ENCODE measurements at regions not wholly inside any gene's neighbourhood (a gene's known extent, or its start where the extent isn't known, plus 50 kb on each side); places are given as distances from the start of the nearest gene placed in this dataset.

DNA sequence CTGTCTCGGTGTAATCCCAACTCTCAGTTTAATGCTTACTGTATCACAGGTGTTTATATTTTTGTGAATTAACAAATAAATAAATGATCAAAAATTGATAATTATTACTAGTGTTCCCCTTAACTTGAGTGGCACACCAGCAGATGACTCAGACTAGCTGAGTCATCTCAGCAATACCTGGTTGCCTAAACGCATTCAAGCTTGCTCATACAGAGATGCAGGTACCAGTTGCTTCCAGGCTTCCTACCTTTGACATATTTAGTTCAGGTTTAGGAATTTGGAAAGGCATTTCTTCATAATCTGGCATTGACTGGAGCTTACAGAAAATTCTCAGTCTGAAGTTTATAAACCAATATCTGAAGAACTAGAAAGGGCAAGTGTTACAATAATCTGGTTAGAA lies 78.9 kb upstream of the LMO4 start:
- H3K9me3 Mint-ChIP-seq, result no peaks in the 10 kb centered on the region
- no peak for DNase-seq
- H3K36me3 Mint-ChIP-seq (ENCODE audit: low read depth), result no peaks in the 10 kb centered on the region
- TF ChIP-seq, protein P1, sequence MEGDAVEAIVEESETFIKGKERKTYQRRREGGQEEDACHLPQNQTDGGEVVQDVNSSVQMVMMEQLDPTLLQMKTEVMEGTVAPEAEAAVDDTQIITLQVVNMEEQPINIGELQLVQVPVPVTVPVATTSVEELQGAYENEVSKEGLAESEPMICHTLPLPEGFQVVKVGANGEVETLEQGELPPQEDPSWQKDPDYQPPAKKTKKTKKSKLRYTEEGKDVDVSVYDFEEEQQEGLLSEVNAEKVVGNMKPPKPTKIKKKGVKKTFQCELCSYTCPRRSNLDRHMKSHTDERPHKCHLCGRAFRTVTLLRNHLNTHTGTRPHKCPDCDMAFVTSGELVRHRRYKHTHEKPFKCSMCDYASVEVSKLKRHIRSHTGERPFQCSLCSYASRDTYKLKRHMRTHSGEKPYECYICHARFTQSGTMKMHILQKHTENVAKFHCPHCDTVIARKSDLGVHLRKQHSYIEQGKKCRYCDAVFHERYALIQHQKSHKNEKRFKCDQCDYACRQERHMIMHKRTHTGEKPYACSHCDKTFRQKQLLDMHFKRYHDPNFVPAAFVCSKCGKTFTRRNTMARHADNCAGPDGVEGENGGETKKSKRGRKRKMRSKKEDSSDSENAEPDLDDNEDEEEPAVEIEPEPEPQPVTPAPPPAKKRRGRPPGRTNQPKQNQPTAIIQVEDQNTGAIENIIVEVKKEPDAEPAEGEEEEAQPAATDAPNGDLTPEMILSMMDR (IDR thresholded peaks at IDR 0.05), result no peak
- no peaks in the 10 kb centered on the region for H3K4me1 Mint-ChIP-seq
- no peak overlapping the region for H3K4me3 Mint-ChIP-seq
- H3K27ac Mint-ChIP-seq, result no peak overlapping the region
- intact Hi-C loops (cut with micrococcal nuclease), result no loop called here
- no peak for ATAC-seq (ENCODE audit: low read depth)
- H3K27me3 Mint-ChIP-seq, result peaks cover 32% of the 10 kb centered on the region
- ChIA-PET CTCF (no interaction called here), POLR2A (no interaction called here)

DNA sequence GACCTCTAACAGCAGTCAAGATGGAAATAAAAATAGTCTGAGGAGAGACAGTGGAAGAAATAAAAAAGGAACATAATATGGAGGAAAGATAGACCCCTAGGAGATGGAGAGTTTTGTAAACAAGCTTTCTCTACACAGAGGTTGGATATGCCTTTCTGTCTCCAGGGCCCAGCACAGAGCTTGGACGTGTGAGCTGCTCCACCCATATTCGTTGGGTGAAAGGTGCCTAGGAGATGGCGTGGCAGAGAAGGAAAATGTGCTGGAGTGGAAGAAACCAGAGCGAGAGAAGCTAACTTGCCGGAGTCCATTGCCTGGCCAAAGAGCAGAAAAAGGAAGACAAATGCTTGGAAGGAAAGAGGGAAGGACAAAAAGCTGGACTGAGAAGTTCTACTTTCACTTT lies 78.3 kb upstream of the LMO4 start:
- intact Hi-C loops (cut with micrococcal nuclease), result no loop called here
- H3K27ac Mint-ChIP-seq, result no peak overlapping the region
- POLR2A ChIA-PET, result no interaction called here
- no peaks in the 10 kb centered on the region for H3K9me3 Mint-ChIP-seq
- no peaks in the 10 kb centered on the region for H3K36me3 Mint-ChIP-seq (ENCODE audit: low read depth)
- CTCF ChIA-PET, result no interaction called here
- no peaks in the 10 kb centered on the region for H3K4me1 Mint-ChIP-seq
- TF ChIP-seq, protein P1 (IDR thresholded peaks at IDR 0.05), result no peak
- H3K4me3 Mint-ChIP-seq, result no peak overlapping the region
- DNase-seq (no peak), ATAC-seq (ENCODE audit: low read depth) (no peak)
- peaks cover 33% of the 10 kb centered on the region for H3K27me3 Mint-ChIP-seq

DNA sequence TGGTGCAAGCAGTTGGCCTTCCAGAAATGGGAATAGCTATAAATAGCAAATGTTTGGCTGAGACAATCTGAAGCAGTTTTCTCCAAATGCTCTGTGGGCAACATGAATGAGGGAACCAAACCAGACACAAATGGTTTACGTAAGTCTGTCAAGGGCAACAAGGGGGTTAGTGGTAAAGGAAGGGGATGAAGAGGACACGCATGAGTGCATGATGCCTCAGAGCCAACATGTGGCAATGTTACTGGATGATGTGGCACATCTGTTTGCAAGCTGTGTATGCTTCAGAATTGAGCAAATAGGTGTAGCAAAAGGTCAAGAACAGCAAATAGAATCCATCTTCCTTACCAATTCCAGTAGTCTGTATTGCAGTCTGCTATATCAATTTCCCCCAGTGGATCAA lies 76.3 kb upstream of the LMO4 start:
- ChIA-PET POLR2A (no interaction called here), CTCF (no interaction called here)
- Mint-ChIP-seq H3K4me1 (no peaks in the 10 kb centered on the region), H3K9me3 (no peaks in the 10 kb centered on the region), H3K36me3 (ENCODE audit: low read depth) (no peaks in the 10 kb centered on the region), H3K4me3 (no peak overlapping the region), H3K27me3 (peaks cover 33% of the 10 kb centered on the region), H3K27ac (no peak overlapping the region)
- ATAC-seq (ENCODE audit: low read depth), result no peak
- intact Hi-C loops (cut with micrococcal nuclease), result no loop called here
- TF ChIP-seq, protein P1 (IDR thresholded peaks at IDR 0.05), result no peak
- no peak for DNase-seq

DNA sequence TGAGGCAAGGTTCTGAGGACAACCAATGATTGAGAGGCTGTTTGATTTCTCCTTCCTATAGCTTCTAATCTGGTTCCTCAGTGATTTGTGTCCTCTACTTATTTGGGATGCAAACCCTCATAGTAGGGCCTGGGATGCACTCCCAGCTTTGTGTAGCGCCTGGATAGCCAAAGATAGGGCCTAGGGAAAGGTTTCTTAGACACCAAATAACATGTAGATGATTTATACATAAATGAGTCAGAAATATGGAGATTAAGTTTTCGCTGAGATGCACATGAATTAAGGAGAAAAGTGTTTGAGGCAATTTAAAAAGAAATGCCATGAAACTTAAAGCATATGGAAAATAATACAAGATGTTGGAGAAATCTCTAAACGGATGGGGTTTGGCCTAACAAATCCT lies 66.0 kb upstream of the LMO4 start:
- H3K27ac Mint-ChIP-seq, result no peak overlapping the region
- ChIA-PET CTCF (no interaction called here), POLR2A (no interaction called here)
- H3K4me3 Mint-ChIP-seq, result no peak overlapping the region
- TF ChIP-seq, protein P1 (IDR thresholded peaks at IDR 0.05), result no peak
- no peaks in the 10 kb centered on the region for H3K36me3 Mint-ChIP-seq (ENCODE audit: low read depth)
- DNase-seq (no peak), ATAC-seq (ENCODE audit: low read depth) (no peak)
- H3K4me1 Mint-ChIP-seq, result no peaks in the 10 kb centered on the region
- H3K27me3 Mint-ChIP-seq, result peaks cover under 1% of the 10 kb centered on the region
- intact Hi-C loops (cut with micrococcal nuclease), result no loop called here
- peaks cover 2% of the 10 kb centered on the region for H3K9me3 Mint-ChIP-seq

DNA sequence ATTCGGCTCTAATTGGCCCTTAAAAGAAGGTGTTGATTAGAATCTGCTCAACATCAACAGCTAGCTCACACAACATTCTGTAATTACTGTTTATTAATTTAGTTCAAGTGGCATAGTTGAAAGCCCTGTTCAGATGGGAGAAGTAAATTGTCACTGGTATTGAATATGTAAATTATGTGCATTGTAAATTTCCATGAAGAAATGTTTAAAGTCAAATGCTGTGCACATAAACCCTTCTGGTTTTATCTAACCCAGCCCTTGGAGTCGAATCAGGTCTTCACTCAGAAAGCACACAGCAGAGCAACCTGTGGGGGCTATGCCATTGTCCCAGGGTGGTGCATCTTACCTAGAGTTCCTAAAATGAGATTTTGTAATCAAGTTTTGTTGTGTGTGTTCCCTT lies 65.4 kb upstream of the LMO4 start:
- no peak for DNase-seq
- Mint-ChIP-seq H3K27me3 (peaks cover 2% of the 10 kb centered on the region), H3K4me1 (no peaks in the 10 kb centered on the region), H3K9me3 (peaks cover 2% of the 10 kb centered on the region), H3K4me3 (no peak overlapping the region), H3K36me3 (ENCODE audit: low read depth) (no peaks in the 10 kb centered on the region), H3K27ac (no peak overlapping the region)
- ChIA-PET CTCF (no interaction called here), POLR2A (no interaction called here)
- TF ChIP-seq, protein P1 (IDR thresholded peaks at IDR 0.05), result no peak
- intact Hi-C loops (cut with micrococcal nuclease), result no loop called here
- ATAC-seq (ENCODE audit: low read depth), result no peak
